Adrenal gland (tissue), 9 donors: ENCODE measurements at regions not wholly inside any gene's neighbourhood (a gene's known extent, or its start where the extent isn't known, plus 50 kb on each side); places are given as distances from the start of the nearest gene placed in this dataset.

Experiments used
- DNase-seq, 7 donors: peaks; one replicate each; pipeline ENCODE4 v3.0.0-alpha.2; 2019 to 2020
- H3K27ac ChIP-seq, 5 donors: fragments of 200-600 bp; sonication (generic) in 4 of 5; 1 replicate in 3 of 5; 2 replicates in 2 of 5; pipeline versions ENCODE4 v1.5.1 to v1.8.0; 2016 to 2020; ENCODE audit warnings: mild to moderate bottlenecking in 1 of 5
- H3K27me3 ChIP-seq: fragments of 200-600 bp; 2 replicates; pipeline ENCODE4 v1.8.0; 2021
- H3K36me3 ChIP-seq, 2 donors: fragments of 200-600 bp; replicated peaks in 1 of 2; 1 replicate in 1 of 2; 2 replicates in 1 of 2; pipeline versions ENCODE4 v1.5.1 to v1.8.0; 2018 to 2022
- H3K4me1 ChIP-seq, 2 donors: fragments of 200-600 bp; replicated peaks in 1 of 2; 1 replicate in 1 of 2; 2 replicates in 1 of 2; pipeline versions ENCODE4 v1.5.1 to v1.8.0; 2018 to 2021
- H3K4me3 ChIP-seq, 4 donors: fragments of 200-600 bp; sonication (generic) in 3 of 4; one replicate each; pipeline ENCODE4 v1.5.1; 2016 to 2018
- H3K9me3 ChIP-seq, 3 donors: fragments of 200-600 bp; sonication (generic) in 1 of 3; replicated peaks in 1 of 3; 1 replicate in 2 of 3; 2 replicates in 1 of 3; pipeline versions ENCODE4 v1.5.1 to v1.8.0; 2016 to 2021
- CTCF ChIP-seq, 6 experiments: fragments of 450-650 bp in 4 of 6; fragments of 200-600 bp in 2 of 6; sonication (generic) in 1 of 6; IDR thresholded peaks; 1 replicate in 5 of 6; 2 replicates in 1 of 6; pipeline versions ENCODE4 v1.5.1 to v1.8.0; 2016 to 2021; ENCODE audit warnings: antibody characterized with exemption in 6 of 6, mild to moderate bottlenecking in 2 of 6, moderate library complexity in 1 of 6
- POLR2A ChIP-seq, 2 donors: fragments of 450-650 bp; IDR thresholded peaks; one replicate each; pipeline ENCODE4 v1.6.1; 2017; ENCODE audit warnings: antibody characterized with exemption in 2 of 2, mild to moderate bottlenecking in 2 of 2, moderate library complexity in 1 of 2
- WGBS, 4 donors: extraction: QIAGEN DNeasy Blood & Tissue Kit in 2 of 4; methylation state at CpG; one replicate each; pipeline versions ENCODE4 v1.1.5 to v1.1.7; 2013 to 2017; 5-methylcytosine and 5-hydroxymethylcytosine counted together
- intact Hi-C, 2 donors: fragments of 100-400 bp; cut with DNase I; formaldehyde crosslinking; loops; one replicate each; pipeline versions ENCODE4 v1.14.1 to v1.15.0; 2022 to 2023
- donor health status: healthy with polysubstance abuse.
- donor health status: Bipolar disorder and iron deficiency.
- donor health status: DM: yes; HTN: yes; CAD: no.
- donor health status: DM: no; HTN: no; CAD: no.
- donor health status: DM: no; HTN: no; CAD: no.

GRCh38 chr4:41476310-41476885 lies 61.6 kb upstream of the LIMCH1 start:
- no peaks in the 10 kb centered on the region for H3K27me3 ChIP-seq
- no peak for DNase-seq
- no peak overlapping the region for H3K27ac ChIP-seq
- H3K4me1 ChIP-seq = peaks cover 0 to 14% of the 10 kb centered on the region in 2 donors
- no peak overlapping the region for H3K4me3 ChIP-seq
- WGBS, 4 donors = 83 to 97% (median 94%) methylated on average over 3 of the region's 3 CpGs
- intact Hi-C loops = no loop called here
- TF ChIP-seq CTCF (IDR thresholded peaks at IDR 0.05) (no peak), POLR2A (IDR thresholded peaks at IDR 0.05) (no peak)
- no peaks in the 10 kb centered on the region for H3K36me3 ChIP-seq
- H3K9me3 ChIP-seq = no peaks in the 10 kb centered on the region

GRCh38 chr4:41477181-41477905 lies 60.6 kb upstream of the LIMCH1 start:
- Histone ChIP-seq H3K4me1 (peaks cover 0 to 14% of the 10 kb centered on the region in 2 donors), H3K27ac (no peak overlapping the region), H3K27me3 (no peaks in the 10 kb centered on the region), H3K4me3 (no peak overlapping the region), H3K9me3 (no peaks in the 10 kb centered on the region), H3K36me3 (no peaks in the 10 kb centered on the region)
- no peak for DNase-seq
- TF ChIP-seq POLR2A (IDR thresholded peaks at IDR 0.05) (no peak), CTCF (IDR thresholded peaks at IDR 0.05) (no peak)
- 94 to 96% (median 94%) methylated on average over 6 of the region's 6 CpGs for WGBS, 4 donors
- intact Hi-C loops = no loop called here

GRCh38 chr4:41478518-41478917 lies 59.4 kb upstream of the LIMCH1 start:
- H3K27me3 ChIP-seq = no peaks in the 10 kb centered on the region
- H3K27ac ChIP-seq = no peak overlapping the region
- no peak for TF ChIP-seq CTCF (IDR thresholded peaks at IDR 0.05)
- no peak for TF ChIP-seq POLR2A (IDR thresholded peaks at IDR 0.05)
- DNase-seq = no peak
- 78 to 88% (median 81%) methylated on average over 3 of the region's 3 CpGs for WGBS, 4 donors
- H3K9me3 ChIP-seq = no peaks in the 10 kb centered on the region
- H3K36me3 ChIP-seq = no peaks in the 10 kb centered on the region
- no peak overlapping the region for H3K4me3 ChIP-seq
- intact Hi-C loops = no loop called here
- H3K4me1 ChIP-seq = peaks cover 0 to 14% of the 10 kb centered on the region in 2 donors

GRCh38 chr4:41480896-41481311 lies 57.1 kb upstream of the LIMCH1 start:
- H3K27ac ChIP-seq = no peak overlapping the region
- DNase-seq = no peak

More at GRCh38 chr4:41480896-41481311, 57.1 kb upstream of the LIMCH1 start:
- Histone ChIP-seq H3K27me3 (no peaks in the 10 kb centered on the region), H3K4me1 (peaks cover 0 to 10% of the 10 kb centered on the region in 2 donors), H3K4me3 (no peak overlapping the region), H3K9me3 (no peaks in the 10 kb centered on the region), H3K36me3 (no peaks in the 10 kb centered on the region)
- intact Hi-C loops = no loop called here
- TF ChIP-seq CTCF (IDR thresholded peaks at IDR 0.05) (no peak), POLR2A (IDR thresholded peaks at IDR 0.05) (no peak)
- WGBS, 4 donors = 64 to 81% (median 77%) methylated on average over 5 of the region's 5 CpGs
